H1 (cell line): ENCODE measurements at regions not wholly inside any gene's neighbourhood (a gene's known extent, or its start where the extent isn't known, plus 50 kb on each side); places are given as distances from the start of the nearest gene placed in this dataset.

Source experiments
- SIN3A ChIP-seq, 2 experiments: IDR thresholded peaks in 1 of 2; conservative IDR thresholded peaks in 1 of 2; 2 replicates each; pipeline ENCODE4 v1.6.1; 2011 to 2012; ENCODE audit warnings: low read length in 2 of 2, improper control_type of control experiment in 1 of 2, low read depth in 1 of 2, mild to moderate bottlenecking in 1 of 2

- no peak for TF ChIP-seq SIN3A (conservative IDR thresholded peaks at IDR 0.05 in 1 of 2, IDR thresholded peaks at IDR 0.05 in 1 of 2; ENCODE audit: low read depth in 1 of 2, low read length in 2 of 2)
Measured at GRCh38 chr20:43294031-43294430, 104.3 kb upstream of the PTPRT start (continued).
